HepG2 (cell line): ENCODE measurements at regions not wholly inside any gene's neighbourhood (a gene's known extent, or its start where the extent isn't known, plus 50 kb on each side); places are given as distances from the start of the nearest gene placed in this dataset.

Experiments
- DMAP1 ChIP-seq: IDR thresholded peaks from 2 replicates; pipeline ENCODE4 v1.6.1; 2016
- DPF2 ChIP-seq: sonication (generic); formaldehyde crosslinking; IDR thresholded peaks from 2 replicates; pipeline ENCODE4 v1.4.0; 2020; ENCODE audit warnings: mild to moderate bottlenecking, low read depth, missing genetic modification reagents, borderline replicate concordance
- MLX ChIP-seq: IDR thresholded peaks from 2 replicates; pipeline ENCODE4 v1.6.1; 2016
- NFKBIZ ChIP-seq: IDR thresholded peaks from 2 replicates; pipeline ENCODE4 v1.6.1; 2018; ENCODE audit warnings: missing genetic modification reagents, missing compliant biosample characterization
- RXRB ChIP-seq: IDR thresholded peaks from 2 replicates; pipeline ENCODE4 v1.6.1; 2016; ENCODE audit warnings: borderline replicate concordance, missing genetic modification reagents, missing compliant biosample characterization
- TP53 ChIP-seq: sonication (generic); formaldehyde crosslinking; conservative IDR thresholded peaks from 2 replicates; pipeline ENCODE4 v1.4.0; 2020; ENCODE audit warnings: missing genetic modification reagents
- ZHX1 ChIP-seq: sonication (generic); formaldehyde crosslinking; IDR thresholded peaks from 2 replicates; pipeline ENCODE4 v1.8.1; 2022; ENCODE audit warnings: low read depth, mild to moderate bottlenecking, missing genetic modification reagents
- ZKSCAN5 ChIP-seq: sonication (generic); formaldehyde crosslinking; IDR thresholded peaks from 2 replicates; pipeline ENCODE4 v1.5.1; 2020; ENCODE audit warnings: mild to moderate bottlenecking, missing genetic modification reagents
- ZNF274 ChIP-seq: sonication (generic); formaldehyde crosslinking; IDR thresholded peaks from 2 replicates; pipeline ENCODE4 v1.5.1; 2020; ENCODE audit warnings: mild to moderate bottlenecking, missing genetic modification reagents
- ZNF609 ChIP-seq: sonication (generic); formaldehyde crosslinking; IDR thresholded peaks from 2 replicates; pipeline ENCODE4 v1.4.0; 2020; ENCODE audit warnings: mild to moderate bottlenecking, missing genetic modification reagents, borderline replicate concordance
- ZNF709 ChIP-seq: sonication (generic); formaldehyde crosslinking; IDR thresholded peaks from 2 replicates; pipeline ENCODE4 v1.5.0; 2020; ENCODE audit warnings: mild to moderate bottlenecking, missing genetic modification reagents
- TF ChIP-seq, protein P1 (sequence below), 2 experiments: sonication (generic) in 1 of 2; formaldehyde crosslinking in 1 of 2; IDR thresholded peaks; 2 replicates each; pipeline versions ENCODE4 v1.6.1 to v1.9.0; 2014 to 2022; ENCODE audit warnings: antibody characterized with exemption in 1 of 2, borderline replicate concordance in 1 of 2, inconsistent platforms in 1 of 2, low read depth in 1 of 2, missing genetic modification reagents in 1 of 2

GRCh38 chr10:91162495-91163268 lies 57.8 kb upstream of the PCGF5 start (continued):
- TF ChIP-seq MLX (CRISPR knock-in tag), result no peak
- no peak for TF ChIP-seq DPF2 (CRISPR knock-in tag)
- TF ChIP-seq ZKSCAN5 (CRISPR knock-in tag), result no peak
- TF ChIP-seq TP53 (CRISPR knock-in tag), result no peak
- TF ChIP-seq ZHX1 (CRISPR knock-in tag), result no peak
- TF ChIP-seq, protein P1, sequence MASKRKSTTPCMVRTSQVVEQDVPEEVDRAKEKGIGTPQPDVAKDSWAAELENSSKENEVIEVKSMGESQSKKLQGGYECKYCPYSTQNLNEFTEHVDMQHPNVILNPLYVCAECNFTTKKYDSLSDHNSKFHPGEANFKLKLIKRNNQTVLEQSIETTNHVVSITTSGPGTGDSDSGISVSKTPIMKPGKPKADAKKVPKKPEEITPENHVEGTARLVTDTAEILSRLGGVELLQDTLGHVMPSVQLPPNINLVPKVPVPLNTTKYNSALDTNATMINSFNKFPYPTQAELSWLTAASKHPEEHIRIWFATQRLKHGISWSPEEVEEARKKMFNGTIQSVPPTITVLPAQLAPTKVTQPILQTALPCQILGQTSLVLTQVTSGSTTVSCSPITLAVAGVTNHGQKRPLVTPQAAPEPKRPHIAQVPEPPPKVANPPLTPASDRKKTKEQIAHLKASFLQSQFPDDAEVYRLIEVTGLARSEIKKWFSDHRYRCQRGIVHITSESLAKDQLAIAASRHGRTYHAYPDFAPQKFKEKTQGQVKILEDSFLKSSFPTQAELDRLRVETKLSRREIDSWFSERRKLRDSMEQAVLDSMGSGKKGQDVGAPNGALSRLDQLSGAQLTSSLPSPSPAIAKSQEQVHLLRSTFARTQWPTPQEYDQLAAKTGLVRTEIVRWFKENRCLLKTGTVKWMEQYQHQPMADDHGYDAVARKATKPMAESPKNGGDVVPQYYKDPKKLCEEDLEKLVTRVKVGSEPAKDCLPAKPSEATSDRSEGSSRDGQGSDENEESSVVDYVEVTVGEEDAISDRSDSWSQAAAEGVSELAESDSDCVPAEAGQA (IDR thresholded peaks at IDR 0.05; ENCODE audit: low read depth), result no peak
- TF ChIP-seq, protein P1 (CRISPR knock-in tag; IDR thresholded peaks at IDR 0.05; ENCODE audit: borderline replicate concordance), result no peak
- TF ChIP-seq ZNF274 (CRISPR knock-in tag), result no peak
- 0 out of 2 replicates have a peak, but pooled peaks have one; percentile 13 for TF ChIP-seq ZNF709 (CRISPR knock-in tag)
- TF ChIP-seq RXRB (CRISPR knock-in tag), result no peak
- TF ChIP-seq DMAP1 (CRISPR knock-in tag), result no peak
- no peak for TF ChIP-seq ZNF609 (CRISPR knock-in tag)
- TF ChIP-seq NFKBIZ, result no peak
